H1 (cell line): ENCODE measurements at regions not wholly inside any gene's neighbourhood (a gene's known extent, or its start where the extent isn't known, plus 50 kb on each side); places are given as distances from the start of the nearest gene placed in this dataset.

Experiments
- CHD2 ChIP-seq: IDR thresholded peaks from 2 replicates; pipeline ENCODE4 v1.6.1; 2012; ENCODE audit warnings: low read length, improper control_type of control experiment
- CHD7 ChIP-seq: fragments of 300-600 bp; sonication (generic); IDR thresholded peaks from 2 replicates; pipeline ENCODE4 v1.7.1; 2012; ENCODE audit warnings: low read length, moderate library complexity, mild to moderate bottlenecking, inconsistent platforms; ENCODE audit not compliant: insufficient replicate concordance
- CREB1 ChIP-seq: IDR thresholded peaks from 2 replicates; pipeline ENCODE4 v1.6.1; 2012; ENCODE audit warnings: inconsistent platforms
- KDM4A ChIP-seq: IDR thresholded peaks from one replicate; pipeline ENCODE4 v1.7.1; 2012; ENCODE audit warnings: low read depth, mild to moderate bottlenecking, moderate library complexity, low read length, inconsistent platforms; ENCODE audit not compliant: severe bottlenecking
- NRF1 ChIP-seq: IDR thresholded peaks from 2 replicates; pipeline ENCODE4 v1.6.1; 2011; ENCODE audit warnings: mild to moderate bottlenecking, low read depth, low read length, improper control_type of control experiment
- SP4 ChIP-seq: IDR thresholded peaks from 2 replicates; pipeline ENCODE4 v1.6.1; 2012; ENCODE audit warnings: low read length, inconsistent platforms
- TCF12 ChIP-seq: IDR thresholded peaks from 2 replicates; pipeline ENCODE4 v1.6.1; 2011; ENCODE audit warnings: low read depth, mild to moderate bottlenecking, low read length

GRCh38 chr10:53574024-53574423, 801.4 kb upstream of the MBL2 start (continued):
- TF ChIP-seq CHD7 = no peak
- TF ChIP-seq TCF12 = no peak
- TF ChIP-seq KDM4A = no peak
- no peak for TF ChIP-seq SP4
- TF ChIP-seq CHD2 = no peak
- TF ChIP-seq CREB1 = no peak
- TF ChIP-seq NRF1 = no peak
